ENCODE measurements at regions not wholly inside any gene's neighbourhood (a gene's known extent, or its start where the extent isn't known, plus 50 kb on each side); places are given as distances from the start of the nearest gene placed in this dataset.

DNA sequence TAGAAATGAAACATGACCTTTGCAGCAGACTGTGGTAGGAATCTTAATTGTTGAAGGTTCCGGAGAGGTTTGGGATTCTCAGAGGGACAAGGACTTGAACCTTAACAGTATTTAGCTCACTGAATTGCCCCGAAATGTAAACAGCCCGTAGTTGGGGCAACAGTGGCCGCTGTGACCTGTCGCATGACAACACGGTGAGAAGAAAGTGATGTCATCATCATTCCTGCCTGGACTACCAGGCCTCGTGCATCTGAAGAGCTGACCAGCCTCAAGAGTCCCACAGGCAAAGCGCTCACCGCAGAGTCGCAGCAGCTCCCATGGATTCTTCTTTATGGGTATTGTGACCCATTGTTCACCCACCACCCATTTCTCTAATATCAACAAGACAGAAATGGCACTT lies 250.6 kb downstream of the KLF6 start:
- Histone ChIP-seq H3K36me3 (no peaks in the 10 kb centered on the region), H3K9me3 (ENCODE audit: severe bottlenecking) (no peaks in the 10 kb centered on the region), H3K4me3 (ENCODE audit: low read depth, low read length) (no peak overlapping the region), H3K27ac (no peak overlapping the region), H3K27me3 (ENCODE audit: insufficient read depth, low read depth, severe bottlenecking) (no peaks in the 10 kb centered on the region)
- no peak for DNase-seq
- TF ChIP-seq CTCF (IDR thresholded peaks at IDR 0.05; ENCODE audit: low read depth, low read length), result no peak

- no peaks in the 10 kb centered on the region for H3K9me3 ChIP-seq (ENCODE audit: severe bottlenecking)
- no peak overlapping the region for H3K27ac ChIP-seq
- H3K36me3 ChIP-seq, result no peaks in the 10 kb centered on the region
- DNase-seq, result no peak
- no peak for TF ChIP-seq CTCF (IDR thresholded peaks at IDR 0.05; ENCODE audit: low read depth, low read length)
- H3K4me3 ChIP-seq (ENCODE audit: low read depth, low read length), result no peak overlapping the region
- H3K27me3 ChIP-seq (ENCODE audit: insufficient read depth, low read depth, severe bottlenecking), result no peaks in the 10 kb centered on the region
Observed at GRCh38 chr10:3533296-3533695, 251.7 kb downstream of the KLF6 start.

GRCh38 chr10:3532644-3533043 lies 252.4 kb downstream of the KLF6 start:
- H3K4me3 ChIP-seq (ENCODE audit: low read depth, low read length), result no peak overlapping the region
- no peaks in the 10 kb centered on the region for H3K27me3 ChIP-seq (ENCODE audit: insufficient read depth, low read depth, severe bottlenecking)
- H3K9me3 ChIP-seq (ENCODE audit: severe bottlenecking), result no peaks in the 10 kb centered on the region
- H3K36me3 ChIP-seq, result no peaks in the 10 kb centered on the region
- no peak overlapping the region for H3K27ac ChIP-seq
- TF ChIP-seq CTCF (IDR thresholded peaks at IDR 0.05; ENCODE audit: low read depth, low read length), result no peak
- DNase-seq, result no peak

- H3K27ac ChIP-seq, result no peak overlapping the region
- H3K36me3 ChIP-seq, result no peaks in the 10 kb centered on the region
- no peaks in the 10 kb centered on the region for H3K9me3 ChIP-seq (ENCODE audit: severe bottlenecking)
- no peak for DNase-seq
- no peak for TF ChIP-seq CTCF (IDR thresholded peaks at IDR 0.05; ENCODE audit: low read depth, low read length)
- no peaks in the 10 kb centered on the region for H3K27me3 ChIP-seq (ENCODE audit: insufficient read depth, low read depth, severe bottlenecking)
- no peak overlapping the region for H3K4me3 ChIP-seq (ENCODE audit: low read depth, low read length)
Observed at GRCh38 chr10:3531670-3532069, 253.3 kb downstream of the KLF6 start.

DNA sequence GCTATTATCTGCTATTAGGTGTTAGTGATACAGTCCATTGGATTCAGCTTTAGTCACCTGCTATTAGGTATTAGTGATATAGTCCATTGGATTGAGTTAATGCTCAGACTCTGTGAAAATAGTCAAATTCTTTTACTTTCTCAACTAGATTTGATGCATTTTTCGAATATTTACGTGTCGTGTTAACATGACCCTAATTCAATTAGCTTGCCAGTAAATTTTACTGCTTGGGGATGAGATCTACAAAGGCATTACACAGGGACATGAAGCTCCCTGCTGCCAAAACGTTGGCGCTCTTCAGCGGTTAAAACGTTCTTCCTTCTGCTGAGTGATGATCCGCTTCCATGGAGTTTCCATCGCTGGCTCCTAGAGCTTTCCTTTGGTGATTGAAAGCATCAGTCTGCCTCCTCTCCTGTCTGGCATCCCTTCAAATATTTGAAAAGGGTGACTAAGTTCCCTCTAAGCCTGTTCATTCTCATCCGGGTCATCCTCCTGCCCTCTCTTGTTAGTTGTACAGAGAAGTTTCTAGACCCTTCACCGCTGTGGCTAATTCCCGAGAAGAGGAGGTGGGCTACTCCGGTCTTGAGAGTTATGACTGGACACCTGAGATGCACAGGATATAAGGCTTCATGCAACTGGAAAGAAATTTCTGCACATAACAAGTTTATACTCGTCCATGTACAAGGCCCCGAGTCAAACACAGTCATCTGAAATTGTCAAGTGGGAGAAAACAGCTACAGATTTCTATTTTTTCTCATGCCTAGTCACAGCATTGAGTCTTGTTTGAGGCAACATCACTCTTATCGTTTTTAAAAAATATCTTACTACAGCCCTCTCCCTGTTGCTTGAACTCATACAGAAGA lies 254.0 kb downstream of the KLF6 start:
- TF ChIP-seq CTCF (IDR thresholded peaks at IDR 0.05; ENCODE audit: low read depth, low read length), result no peak
- H3K27me3 ChIP-seq (ENCODE audit: insufficient read depth, low read depth, severe bottlenecking), result no peaks in the 10 kb centered on the region
- no peak overlapping the region for H3K4me3 ChIP-seq (ENCODE audit: low read depth, low read length)
- no peak for DNase-seq
- H3K27ac ChIP-seq, result no peak overlapping the region
- no peaks in the 10 kb centered on the region for H3K36me3 ChIP-seq
- H3K9me3 ChIP-seq (ENCODE audit: severe bottlenecking), result no peaks in the 10 kb centered on the region

- DNase-seq, result no peak
- no peaks in the 10 kb centered on the region for H3K27me3 ChIP-seq (ENCODE audit: insufficient read depth, low read depth, severe bottlenecking)
- no peaks in the 10 kb centered on the region for H3K9me3 ChIP-seq (ENCODE audit: severe bottlenecking)
- no peaks in the 10 kb centered on the region for H3K36me3 ChIP-seq
- H3K4me3 ChIP-seq (ENCODE audit: low read depth, low read length), result no peak overlapping the region
- TF ChIP-seq CTCF (IDR thresholded peaks at IDR 0.05; ENCODE audit: low read depth, low read length), result no peak
- no peak overlapping the region for H3K27ac ChIP-seq
Observed at GRCh38 chr10:3530346-3530745, 254.7 kb downstream of the KLF6 start.

All from WERI-Rb-1 (cell line).